Endothelial cell of umbilical vein (primary cell): ENCODE measurements at regions not wholly inside any gene's neighbourhood (a gene's known extent, or its start where the extent isn't known, plus 50 kb on each side); places are given as distances from the start of the nearest gene placed in this dataset.

Source experiments
- BruUV-seq: library from RNA; stranded (reverse); fragments of 400-500 nt; replicated peaks from 2 replicates; lab custom pipeline; 2021; lab: Mats Ljungman, UMichigan
- CTCF ChIA-PET: fragments of 300-600, 350-600 bp; sonication (Branson Sonifier 250); formaldehyde crosslinking; loops from one replicate; lab custom pipeline; 2021; ENCODE audit warnings: antibody characterized with exemption, inconsistent platforms; lab: Charles Lee
- POLR2A ChIA-PET: fragments of 300-600, 350-600 bp; sonication (Branson Sonifier 250); formaldehyde crosslinking; loops from one replicate; lab custom pipeline; 2021; ENCODE audit warnings: antibody characterized with exemption, inconsistent platforms; lab: Charles Lee
- DNase-seq: peaks from one replicate; pipeline ENCODE4 v3.0.0-alpha.2; 2011; ENCODE audit warnings: low read depth, low spot score
- FAIRE-seq: peaks from 2 replicates; lab custom pipeline; 2011; peaks lifted over from hg19 to GRCh38; lab: Jason Lieb, UNC
- H2AFZ ChIP-seq: 2 replicates; pipeline ENCODE4 v1.6.0; 2012; ENCODE audit warnings: low read depth, low read length, control low read depth, inconsistent platforms
- H3K27ac ChIP-seq: 2 replicates; pipeline ENCODE4 v1.5.1; 2011; ENCODE audit warnings: low read depth, mild to moderate bottlenecking, control low read depth, low read length, moderate library complexity; ENCODE audit not compliant: insufficient read depth
- H3K27me3 ChIP-seq, 2 experiments: 2 replicates each; pipeline versions ENCODE4 v1.6.0 to v1.6.1; 2011; ENCODE audit warnings: low read length in 2 of 2, mixed read lengths in 1 of 2; ENCODE audit not compliant: control insufficient read depth in 2 of 2, insufficient read depth in 2 of 2
- H3K36me3 ChIP-seq, 2 experiments: 2 replicates in 1 of 2; 3 replicates in 1 of 2; pipeline ENCODE4 v1.5.1; 2011; ENCODE audit warnings: low read length in 2 of 2, mild to moderate bottlenecking in 1 of 2, moderate library complexity in 1 of 2; ENCODE audit not compliant: control insufficient read depth in 2 of 2, insufficient read depth in 2 of 2; ENCODE audit errors: extremely low read depth in 1 of 2
- H3K4me1 ChIP-seq: 3 replicates; pipeline ENCODE4 v1.5.1; 2011; ENCODE audit warnings: mild to moderate bottlenecking, low read length; ENCODE audit not compliant: control insufficient read depth, insufficient read depth; ENCODE audit errors: extremely low read depth
- H3K4me2 ChIP-seq: 2 replicates; pipeline ENCODE4 v1.6.1; 2011; ENCODE audit warnings: low read length, control low read depth, mixed read lengths; ENCODE audit not compliant: insufficient read depth
- H3K4me3 ChIP-seq, 3 experiments: fragments of 200-600 bp in 1 of 3; sonication (generic), shearing (Covaris generic) in 1 of 3; replicated peaks in 1 of 3; 2 replicates each; pipeline ENCODE4 v1.5.1; 2011 to 2016; ENCODE audit warnings: control low read depth in 3 of 3, low read length in 3 of 3, mild to moderate bottlenecking in 2 of 3, inconsistent platforms in 1 of 3, low read depth in 1 of 3, moderate library complexity in 1 of 3; ENCODE audit not compliant: insufficient read depth in 1 of 3
- H3K79me2 ChIP-seq: 2 replicates; pipeline ENCODE4 v1.6.0; 2012; ENCODE audit warnings: low read length, inconsistent platforms; ENCODE audit not compliant: control insufficient read depth, insufficient read depth
- H3K9ac ChIP-seq: replicated peaks from 2 replicates; pipeline ENCODE3; 2011; ENCODE audit warnings: low read length, control low read depth; ENCODE audit not compliant: insufficient read depth; ENCODE audit errors: extremely low read depth
- H3K9me1 ChIP-seq: replicated peaks from 3 replicates; pipeline ENCODE4 v1.6.0; 2011; ENCODE audit warnings: mild to moderate bottlenecking, low read length; ENCODE audit not compliant: control insufficient read depth, insufficient read depth; ENCODE audit errors: extremely low read depth
- H3K9me3 ChIP-seq: replicated peaks from 2 replicates; pipeline ENCODE4 v1.5.1; 2012; ENCODE audit warnings: low read length, inconsistent platforms; ENCODE audit not compliant: control insufficient read depth, insufficient read depth
- H4K20me1 ChIP-seq: replicated peaks from 2 replicates; pipeline ENCODE3; 2011; ENCODE audit warnings: mild to moderate bottlenecking, low read length; ENCODE audit not compliant: control insufficient read depth, insufficient read depth; ENCODE audit errors: extremely low read depth
- CTCF ChIP-seq, 2 donors: IDR thresholded peaks; 1 replicate in 1 of 2; 2 replicates in 1 of 2; pipeline ENCODE4 v1.5.1; 2011; ENCODE audit warnings: low read length in 2 of 2, mild to moderate bottlenecking in 2 of 2, moderate library complexity in 2 of 2, control low read depth in 1 of 2, inconsistent platforms in 1 of 2, low read depth in 1 of 2; ENCODE audit not compliant: insufficient read depth in 1 of 2; ENCODE audit errors: extremely low read depth in 1 of 2
- EZH2 ChIP-seq: IDR thresholded peaks from 2 replicates; pipeline ENCODE4 v1.6.1; 2012; ENCODE audit warnings: borderline replicate concordance, low read depth, mild to moderate bottlenecking, moderate library complexity, low read length, inconsistent platforms; ENCODE audit not compliant: severe bottlenecking
- FOS ChIP-seq: IDR thresholded peaks from 2 replicates; pipeline ENCODE4 v1.6.1; 2011; ENCODE audit warnings: mild to moderate bottlenecking, low read length, moderate library complexity, borderline replicate concordance; ENCODE audit not compliant: insufficient read depth
- GATA2 ChIP-seq: IDR thresholded peaks from 2 replicates; pipeline ENCODE4 v1.7.0; 2011; ENCODE audit warnings: low read depth, mild to moderate bottlenecking, moderate library complexity, mixed read lengths, low read length; ENCODE audit not compliant: insufficient read length, insufficient read depth
- JUN ChIP-seq: IDR thresholded peaks from 2 replicates; pipeline ENCODE4 v1.6.1; 2011; ENCODE audit warnings: borderline replicate concordance, low read depth; ENCODE audit not compliant: insufficient read length, insufficient read depth
- MAX ChIP-seq: IDR thresholded peaks from 2 replicates; pipeline ENCODE4 v1.6.1; 2011; ENCODE audit not compliant: insufficient read depth, insufficient read length
- MYC ChIP-seq: IDR thresholded peaks from one replicate; pipeline ENCODE4 v1.6.1; 2011; ENCODE audit warnings: mild to moderate bottlenecking, low read depth, low read length
- POLR2A ChIP-seq: IDR thresholded peaks from 2 replicates; pipeline ENCODE4 v1.6.1; 2012; ENCODE audit warnings: low read depth, mild to moderate bottlenecking, control low read depth, low read length
- POLR2AphosphoS5 ChIP-seq: IDR thresholded peaks from 2 replicates; pipeline ENCODE4 v1.6.1; 2012; ENCODE audit warnings: low read depth, mild to moderate bottlenecking, control low read depth, low read length, moderate library complexity; ENCODE audit not compliant: insufficient read depth
- dilution Hi-C: fragments of 300-500 bp; cut with MboI; formaldehyde crosslinking; loops from one replicate; pipeline ENCODE4 v1.15.0; 2019; ENCODE audit warnings: low sequenced_read_pairs; ENCODE audit not compliant: extremely low pct_ligation_motif_present
- intact Hi-C: fragments of 100-400 bp; cut with micrococcal nuclease; formaldehyde crosslinking; loops from one replicate; pipeline ENCODE4 v1.10.0; 2022

- no peak overlapping the region for H3K9ac ChIP-seq
- H4K20me1 ChIP-seq: no peaks in the 10 kb centered on the region
- H3K9me3 ChIP-seq: no peaks in the 10 kb centered on the region
- intact Hi-C loops: no loop called here
- no peak overlapping the region for H3K4me2 ChIP-seq
- no peaks in the 10 kb centered on the region for H3K9me1 ChIP-seq
- H3K27ac ChIP-seq: no peak overlapping the region
- no peaks in the 10 kb centered on the region for H3K27me3 ChIP-seq
- no peak for FAIRE-seq
- H3K79me2 ChIP-seq: no peaks in the 10 kb centered on the region
- H3K4me1 ChIP-seq: no peaks in the 10 kb centered on the region
- no peak overlapping the region for H3K4me3 ChIP-seq
- dilution Hi-C loops: no loop called here
- no peak overlapping the region for H2AFZ ChIP-seq
- DNase-seq: no peak
- H3K36me3 ChIP-seq: no peaks in the 10 kb centered on the region
- no TSS peak for BruUV-seq
- CTCF ChIA-PET: no interaction called here
- POLR2A ChIA-PET: no interaction called here
- no peak for TF ChIP-seq POLR2AphosphoS5
- TF ChIP-seq FOS: no peak
- no peak for TF ChIP-seq EZH2
- no peak for TF ChIP-seq GATA2
- no peak for TF ChIP-seq JUN
- TF ChIP-seq MAX: no peak
- no peak for TF ChIP-seq MYC
- no peak for TF ChIP-seq POLR2A
- no peak for TF ChIP-seq CTCF (IDR thresholded peaks at IDR 0.05; ENCODE audit: extremely low read depth in 1 of 2, insufficient read depth in 1 of 2, low read depth in 1 of 2, low read length in 2 of 2)
These were observed 113.1 kb upstream of the FGGY start for GRCh38 chr1:59183749-59184317.
